Neural cell (in vitro differentiated cells): ENCODE measurements at regions not wholly inside any gene's neighbourhood (a gene's known extent, or its start where the extent isn't known, plus 50 kb on each side); places are given as distances from the start of the nearest gene placed in this dataset.

ENCODE experiments used
- H2AFZ ChIP-seq: fragments of 200-600, 300-800 bp; sonication (generic), shearing (Covaris generic); 2 replicates; pipeline ENCODE4 v1.6.0; 2014; ENCODE audit warnings: low read depth, mild to moderate bottlenecking, antibody characterized with exemption, low read length, moderate library complexity
- H3F3A ChIP-seq: fragments of 200-600 bp; shearing (Covaris generic); 2 replicates; pipeline ENCODE4 v1.6.1; 2016; ENCODE audit warnings: mild to moderate bottlenecking, moderate library complexity, mixed read lengths, antibody characterized with exemption, low read length; ENCODE audit not compliant: insufficient read depth, poor library complexity, severe bottlenecking
- H3K27ac ChIP-seq: fragments of 200-600, 300-800 bp; sonication (generic), shearing (Covaris generic); 2 replicates; pipeline ENCODE4 v1.5.1; 2014; ENCODE audit warnings: mild to moderate bottlenecking, low read length, moderate library complexity
- H3K27me3 ChIP-seq: fragments of 300-800, 200-600 bp; sonication (generic), shearing (Covaris generic); 2 replicates; pipeline ENCODE4 v1.6.0; 2014; ENCODE audit warnings: mild to moderate bottlenecking, low read depth, low read length, moderate library complexity; ENCODE audit not compliant: insufficient read depth
- H3K36me3 ChIP-seq: fragments of 300-800, 200-600 bp; sonication (generic), shearing (Covaris generic); 2 replicates; pipeline ENCODE4 v1.5.1; 2014; ENCODE audit warnings: mild to moderate bottlenecking, antibody characterized with exemption, low read length, moderate library complexity; ENCODE audit not compliant: insufficient read depth
- H3K4me2 ChIP-seq: fragments of 300-800, 200-600 bp; sonication (generic), shearing (Covaris generic); 2 replicates; pipeline ENCODE4 v1.6.0; 2014; ENCODE audit warnings: mild to moderate bottlenecking, low read length
- H3K4me3 ChIP-seq: fragments of 300-800, 200-600 bp; sonication (generic), shearing (Covaris generic); 2 replicates; pipeline ENCODE4 v1.5.1; 2014; ENCODE audit warnings: mild to moderate bottlenecking, low read length, moderate library complexity
- H3K79me2 ChIP-seq: fragments of 200-600 bp; shearing (Covaris generic); replicated peaks from 2 replicates; pipeline ENCODE4 v1.6.0; 2014; ENCODE audit warnings: mild to moderate bottlenecking, low read length, moderate library complexity; ENCODE audit not compliant: insufficient read depth
- H3K9ac ChIP-seq: fragments of 300-800, 200-600 bp; sonication (generic), shearing (Covaris generic); 2 replicates; pipeline ENCODE4 v1.6.1; 2016; ENCODE audit warnings: mild to moderate bottlenecking, low read length, mixed read lengths
- H3K9me2 ChIP-seq: fragments of 200-600 bp; shearing (Covaris generic); 2 replicates; pipeline ENCODE4 v1.6.1; 2016; ENCODE audit warnings: mild to moderate bottlenecking, low read length, mixed read lengths; ENCODE audit not compliant: insufficient read depth
- H3K9me3 ChIP-seq: fragments of 200-600, 300-800 bp; sonication (generic), shearing (Covaris generic); 2 replicates; pipeline ENCODE4 v1.6.1; 2016; ENCODE audit warnings: mild to moderate bottlenecking, mixed run types, low read length, moderate library complexity, mixed read lengths
- H4K20me1 ChIP-seq: fragments of 200-600 bp; shearing (Covaris generic); 2 replicates; pipeline ENCODE4 v1.6.1; 2016; ENCODE audit warnings: mild to moderate bottlenecking, mixed run types; ENCODE audit not compliant: insufficient read depth
- CTCF ChIP-seq: fragments of 450-650 bp; IDR thresholded peaks from 2 replicates; pipeline ENCODE4 v1.5.1; 2014; ENCODE audit warnings: antibody characterized with exemption, mild to moderate bottlenecking, moderate library complexity; ENCODE audit not compliant: poor library complexity, severe bottlenecking
- EP300 ChIP-seq: fragments of 450-650 bp; conservative IDR thresholded peaks from 2 replicates; pipeline ENCODE4 v1.6.1; 2014; ENCODE audit warnings: antibody characterized with exemption, mild to moderate bottlenecking, moderate library complexity; ENCODE audit not compliant: poor library complexity, severe bottlenecking
- EZH2 ChIP-seq: fragments of 200-600, 300-800 bp; shearing (Covaris generic), sonication (generic); IDR thresholded peaks from 2 replicates; pipeline ENCODE4 v1.6.1; 2014; ENCODE audit warnings: antibody characterized with exemption, low read length, borderline replicate concordance, mild to moderate bottlenecking; ENCODE audit not compliant: insufficient read depth, poor library complexity, severe bottlenecking
- MXI1 ChIP-seq: fragments of 450-650 bp; conservative IDR thresholded peaks from 2 replicates; pipeline ENCODE4 v1.6.1; 2014; ENCODE audit warnings: antibody characterized with exemption, mild to moderate bottlenecking; ENCODE audit not compliant: poor library complexity, severe bottlenecking
- POLR2AphosphoS5 ChIP-seq: IDR thresholded peaks from 2 replicates; pipeline ENCODE4 v1.6.1; 2012
- RAD21 ChIP-seq: fragments of 450-650 bp; conservative IDR thresholded peaks from 2 replicates; pipeline ENCODE4 v1.6.1; 2014; ENCODE audit warnings: antibody characterized with exemption, mild to moderate bottlenecking, moderate library complexity
- REST ChIP-seq: IDR thresholded peaks from 2 replicates; pipeline ENCODE4 v1.6.1; 2012; ENCODE audit warnings: borderline replicate concordance
- SMC3 ChIP-seq: fragments of 450-650 bp; conservative IDR thresholded peaks from 2 replicates; pipeline ENCODE4 v1.6.1; 2014; ENCODE audit warnings: antibody characterized with exemption, mild to moderate bottlenecking, moderate library complexity; ENCODE audit not compliant: poor library complexity
- TAF1 ChIP-seq: IDR thresholded peaks from 2 replicates; pipeline ENCODE4 v1.6.1; 2012; ENCODE audit warnings: low read depth

- no peaks in the 10 kb centered on the region for H3K9me3 ChIP-seq
- no peak overlapping the region for H3K9ac ChIP-seq
- H3K27ac ChIP-seq = no peak overlapping the region
- H4K20me1 ChIP-seq = no peaks in the 10 kb centered on the region
- TF ChIP-seq REST (no peak), RAD21 (no peak), EZH2 (no peak), CTCF (no peak), SMC3 (no peak), EP300 (no peak), MXI1 (no peak), TAF1 (no peak), POLR2AphosphoS5 (no peak)
- no peak overlapping the region for H3K4me2 ChIP-seq
- no peaks in the 10 kb centered on the region for H3K79me2 ChIP-seq
- H3F3A ChIP-seq = no peaks in the 10 kb centered on the region
- no peak overlapping the region for H3K4me3 ChIP-seq
- no peaks in the 10 kb centered on the region for H3K9me2 ChIP-seq
- no peaks in the 10 kb centered on the region for H3K36me3 ChIP-seq
- no peak overlapping the region for H2AFZ ChIP-seq
- no peaks in the 10 kb centered on the region for H3K27me3 ChIP-seq
Observed at GRCh38 chr9:115202960-115203751, 85.2 kb upstream of the TNC start.

DNA sequence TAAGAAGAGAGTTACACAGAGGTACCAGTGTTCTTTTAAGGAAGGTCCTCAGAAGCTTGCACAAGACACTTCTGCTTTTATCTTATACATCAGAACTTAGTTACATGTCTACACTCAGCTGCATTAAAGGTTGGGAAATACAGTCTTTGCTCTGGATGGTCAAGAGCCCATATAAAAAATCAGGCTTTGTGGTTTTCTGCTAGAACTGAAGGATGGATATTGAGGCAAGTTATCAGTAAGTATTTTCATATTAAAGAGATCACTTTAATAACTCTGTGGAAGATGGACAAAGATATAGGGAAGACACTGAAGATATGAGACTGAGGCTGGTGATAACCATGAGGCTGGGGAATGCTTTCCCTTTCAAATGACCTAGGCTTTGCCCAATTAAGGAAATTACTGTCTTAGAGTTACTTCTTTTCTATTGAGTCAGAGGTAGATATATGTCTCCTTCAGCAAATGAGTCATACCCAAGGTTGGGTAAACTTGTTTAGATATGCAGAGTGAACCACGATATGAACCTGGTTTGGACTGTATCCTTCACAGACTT lies 87.0 kb upstream of the TNC start:
- Histone ChIP-seq H3K27me3 (no peaks in the 10 kb centered on the region), H3K4me3 (no peak overlapping the region), H2AFZ (no peak overlapping the region), H3K79me2 (no peaks in the 10 kb centered on the region), H3K36me3 (no peaks in the 10 kb centered on the region), H4K20me1 (no peaks in the 10 kb centered on the region), H3K9me3 (no peaks in the 10 kb centered on the region), H3F3A (no peaks in the 10 kb centered on the region), H3K27ac (no peak overlapping the region), H3K9me2 (no peaks in the 10 kb centered on the region), H3K9ac (no peak overlapping the region), H3K4me2 (no peak overlapping the region)
- TF ChIP-seq REST = no peak
- no peak for TF ChIP-seq TAF1
- no peak for TF ChIP-seq EZH2
- no peak for TF ChIP-seq RAD21
- no peak for TF ChIP-seq EP300
- TF ChIP-seq CTCF = no peak
- TF ChIP-seq MXI1 = no peak
- TF ChIP-seq POLR2AphosphoS5 = no peak
- TF ChIP-seq SMC3 = no peak
